ENCODE measurements at regions not wholly inside any gene's neighbourhood (a gene's known extent, or its start where the extent isn't known, plus 50 kb on each side); places are given as distances from the start of the nearest gene placed in this dataset.

DNA sequence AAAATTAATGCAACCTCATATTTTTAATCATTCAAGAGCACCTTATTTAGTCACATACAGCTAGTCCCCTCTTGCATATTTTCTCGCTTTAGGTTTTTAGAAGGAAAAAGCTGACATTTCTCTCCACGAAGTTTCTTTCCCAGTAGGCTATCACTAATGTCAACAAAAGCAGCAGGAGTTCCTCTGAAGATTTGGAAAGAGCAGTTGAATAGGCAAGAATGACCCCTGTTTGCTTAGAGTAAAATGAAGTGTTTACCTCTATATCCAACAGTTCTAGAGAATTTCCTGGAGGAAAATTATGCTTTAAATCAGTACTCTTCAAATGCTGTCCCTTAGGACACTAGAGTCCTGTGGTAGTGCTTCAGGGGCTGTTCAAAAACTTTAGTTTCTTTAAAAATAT lies 188.1 kb upstream of the PRKD1 start:
- Histone ChIP-seq H3K27ac (no peak overlapping the region), H3K9me3 (no peaks in the 10 kb centered on the region), H3K27me3 (no peaks in the 10 kb centered on the region), H3K4me3 (no peak overlapping the region), H3K36me3 (no peaks in the 10 kb centered on the region), H3K4me1 (ENCODE audit: insufficient read depth) (no peaks in the 10 kb centered on the region)
- WGBS, 3 donors = 19 to 26% (median 19%) methylated on average over 2 of the region's 2 CpGs
- intact Hi-C loops (cut with DNase I) = no loop called here
- DNase-seq = no peak
- TF ChIP-seq, protein P1, sequence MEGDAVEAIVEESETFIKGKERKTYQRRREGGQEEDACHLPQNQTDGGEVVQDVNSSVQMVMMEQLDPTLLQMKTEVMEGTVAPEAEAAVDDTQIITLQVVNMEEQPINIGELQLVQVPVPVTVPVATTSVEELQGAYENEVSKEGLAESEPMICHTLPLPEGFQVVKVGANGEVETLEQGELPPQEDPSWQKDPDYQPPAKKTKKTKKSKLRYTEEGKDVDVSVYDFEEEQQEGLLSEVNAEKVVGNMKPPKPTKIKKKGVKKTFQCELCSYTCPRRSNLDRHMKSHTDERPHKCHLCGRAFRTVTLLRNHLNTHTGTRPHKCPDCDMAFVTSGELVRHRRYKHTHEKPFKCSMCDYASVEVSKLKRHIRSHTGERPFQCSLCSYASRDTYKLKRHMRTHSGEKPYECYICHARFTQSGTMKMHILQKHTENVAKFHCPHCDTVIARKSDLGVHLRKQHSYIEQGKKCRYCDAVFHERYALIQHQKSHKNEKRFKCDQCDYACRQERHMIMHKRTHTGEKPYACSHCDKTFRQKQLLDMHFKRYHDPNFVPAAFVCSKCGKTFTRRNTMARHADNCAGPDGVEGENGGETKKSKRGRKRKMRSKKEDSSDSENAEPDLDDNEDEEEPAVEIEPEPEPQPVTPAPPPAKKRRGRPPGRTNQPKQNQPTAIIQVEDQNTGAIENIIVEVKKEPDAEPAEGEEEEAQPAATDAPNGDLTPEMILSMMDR (IDR thresholded peaks at IDR 0.05) = no peak
- TF ChIP-seq POLR2A (IDR thresholded peaks at IDR 0.05) (no peak), EP300 (IDR thresholded peaks at IDR 0.05) (no peak)

GRCh38 chr14:30118992-30119640 lies 191.5 kb upstream of the PRKD1 start:
- no peaks in the 10 kb centered on the region for H3K27me3 ChIP-seq
- intact Hi-C loops (cut with DNase I) = no loop called here
- DNase-seq = no peak
- H3K9me3 ChIP-seq = no peaks in the 10 kb centered on the region
- TF ChIP-seq POLR2A (IDR thresholded peaks at IDR 0.05) (no peak), EP300 (IDR thresholded peaks at IDR 0.05) (no peak)
- TF ChIP-seq, protein P1 (IDR thresholded peaks at IDR 0.05) = no peak
- no peaks in the 10 kb centered on the region for H3K36me3 ChIP-seq
- no peak overlapping the region for H3K4me3 ChIP-seq
- WGBS, 3 donors = 46 to 68% (median 49%) methylated on average over 2 of the region's 2 CpGs
- no peak overlapping the region for H3K27ac ChIP-seq
- H3K4me1 ChIP-seq (ENCODE audit: insufficient read depth) = no peaks in the 10 kb centered on the region

DNA sequence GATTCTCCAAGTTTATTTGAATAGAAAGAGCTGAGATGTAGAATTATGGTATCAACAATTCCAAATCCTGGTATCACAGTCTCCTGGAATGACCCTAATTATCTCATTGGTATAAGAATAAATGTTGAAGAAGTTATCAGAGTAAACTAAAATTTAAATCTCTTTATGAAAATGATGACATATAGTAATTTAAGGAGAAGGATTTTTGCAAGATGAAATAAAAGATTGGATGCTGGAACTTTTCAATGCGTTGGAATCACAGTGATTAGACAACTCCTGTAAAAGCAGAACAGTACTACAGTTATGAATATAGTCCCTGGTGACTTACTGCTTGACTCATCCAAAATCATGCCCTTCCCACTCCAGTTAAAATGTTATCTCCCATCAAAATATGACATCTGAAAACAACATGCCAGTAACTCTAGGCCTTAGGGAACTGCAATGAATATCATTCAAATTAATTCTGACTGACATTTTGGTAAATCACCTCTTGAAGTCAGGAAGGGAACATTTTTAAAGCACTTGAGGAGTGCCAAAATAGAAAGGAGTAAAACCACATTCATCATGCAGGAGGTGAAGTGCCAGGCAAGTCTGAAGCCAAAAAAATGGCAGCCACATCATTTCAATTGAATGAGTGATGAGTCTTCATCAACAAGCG lies 197.8 kb upstream of the PRKD1 start:
- WGBS, 3 donors = 90 to 92% (median 91%) methylated on average over 2 of the region's 2 CpGs
- TF ChIP-seq, protein P1 (IDR thresholded peaks at IDR 0.05) = no peak
- no peak for TF ChIP-seq EP300 (IDR thresholded peaks at IDR 0.05)
- TF ChIP-seq POLR2A (IDR thresholded peaks at IDR 0.05) = no peak
- Histone ChIP-seq H3K27me3 (no peaks in the 10 kb centered on the region), H3K4me3 (no peak overlapping the region), H3K9me3 (no peaks in the 10 kb centered on the region), H3K27ac (no peak overlapping the region), H3K4me1 (ENCODE audit: insufficient read depth) (no peaks in the 10 kb centered on the region), H3K36me3 (no peaks in the 10 kb centered on the region)
- DNase-seq = no peak
- intact Hi-C loops (cut with DNase I) = no loop called here

- DNase-seq = no peak
- TF ChIP-seq, protein P1 (IDR thresholded peaks at IDR 0.05) = no peak
- TF ChIP-seq POLR2A (IDR thresholded peaks at IDR 0.05) (no peak), EP300 (IDR thresholded peaks at IDR 0.05) (no peak)
- WGBS, 3 donors = 77 to 89% (median 87%) methylated on average over 4 of the region's 4 CpGs
- Histone ChIP-seq H3K4me3 (no peak overlapping the region), H3K27me3 (no peaks in the 10 kb centered on the region), H3K4me1 (ENCODE audit: insufficient read depth) (no peaks in the 10 kb centered on the region), H3K27ac (no peak overlapping the region), H3K9me3 (no peaks in the 10 kb centered on the region), H3K36me3 (no peaks in the 10 kb centered on the region)
- intact Hi-C loops (cut with DNase I) = no loop called here
These were observed 202.2 kb upstream of the PRKD1 start for GRCh38 chr14:30129807-30130206.

All from ovary (tissue), 7 donors.